ENCODE measurements at regions not wholly inside any gene's neighbourhood (a gene's known extent, or its start where the extent isn't known, plus 50 kb on each side); places are given as distances from the start of the nearest gene placed in this dataset.
"Not testable (repeated sequence)": the region's sequence is repeated elsewhere in the genome, so short reads cannot be mapped to it uniquely, and the experiment has no call there.

DNA sequence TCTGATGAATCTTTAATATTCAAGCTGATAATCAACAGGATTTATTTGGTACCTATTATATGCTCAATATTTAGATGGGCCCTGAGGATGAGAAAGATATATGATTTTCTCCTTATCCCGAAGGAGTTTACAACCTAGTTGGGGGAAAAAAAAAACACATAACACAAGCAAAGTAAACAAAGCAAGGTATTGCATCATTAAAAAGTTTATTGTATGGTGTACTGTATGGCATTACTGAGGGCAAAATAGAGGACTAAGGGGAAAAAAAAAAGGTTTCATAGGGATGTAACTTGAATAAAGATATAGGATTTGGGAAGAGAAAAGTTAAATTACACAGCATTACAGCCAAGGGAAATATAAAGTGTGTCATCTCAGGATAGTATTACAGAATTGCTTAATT is 574.7 kb downstream of the TBC1D32 start:
- in situ Hi-C loops (cut with HindIII; ENCODE audit: low sequenced_read_pairs): no loop called here
- TF ChIP-seq, protein P1, sequence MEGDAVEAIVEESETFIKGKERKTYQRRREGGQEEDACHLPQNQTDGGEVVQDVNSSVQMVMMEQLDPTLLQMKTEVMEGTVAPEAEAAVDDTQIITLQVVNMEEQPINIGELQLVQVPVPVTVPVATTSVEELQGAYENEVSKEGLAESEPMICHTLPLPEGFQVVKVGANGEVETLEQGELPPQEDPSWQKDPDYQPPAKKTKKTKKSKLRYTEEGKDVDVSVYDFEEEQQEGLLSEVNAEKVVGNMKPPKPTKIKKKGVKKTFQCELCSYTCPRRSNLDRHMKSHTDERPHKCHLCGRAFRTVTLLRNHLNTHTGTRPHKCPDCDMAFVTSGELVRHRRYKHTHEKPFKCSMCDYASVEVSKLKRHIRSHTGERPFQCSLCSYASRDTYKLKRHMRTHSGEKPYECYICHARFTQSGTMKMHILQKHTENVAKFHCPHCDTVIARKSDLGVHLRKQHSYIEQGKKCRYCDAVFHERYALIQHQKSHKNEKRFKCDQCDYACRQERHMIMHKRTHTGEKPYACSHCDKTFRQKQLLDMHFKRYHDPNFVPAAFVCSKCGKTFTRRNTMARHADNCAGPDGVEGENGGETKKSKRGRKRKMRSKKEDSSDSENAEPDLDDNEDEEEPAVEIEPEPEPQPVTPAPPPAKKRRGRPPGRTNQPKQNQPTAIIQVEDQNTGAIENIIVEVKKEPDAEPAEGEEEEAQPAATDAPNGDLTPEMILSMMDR (IDR thresholded peaks at IDR 0.05; ENCODE audit: low read depth, low read length): no peak
- no peak for DNase-seq (ENCODE audit: low read depth, low spot score)
- no peak overlapping the region for H3K4me3 ChIP-seq (ENCODE audit: low read depth, low read length)

DNA sequence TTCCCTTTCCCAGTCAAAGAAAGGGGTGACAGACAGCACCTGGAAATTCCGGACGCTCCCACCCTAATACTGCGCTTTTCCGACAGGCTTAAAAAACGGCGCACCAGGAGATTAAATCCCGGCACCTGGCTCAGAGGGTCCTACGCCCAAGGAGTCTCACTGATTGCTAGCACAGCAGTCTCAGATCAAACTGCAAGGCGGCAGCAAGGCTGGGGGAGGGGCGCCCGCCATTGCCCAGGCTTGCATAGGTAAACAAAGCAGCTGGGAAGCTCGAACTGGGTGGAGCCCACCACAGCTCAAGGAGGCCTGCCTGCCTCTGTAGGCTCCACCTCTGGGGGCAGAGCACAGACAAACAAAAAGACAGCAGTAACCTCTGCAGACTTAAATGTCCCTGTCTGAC is 585.7 kb downstream of the TBC1D32 start:
- in situ Hi-C loops (cut with HindIII; ENCODE audit: low sequenced_read_pairs); DNase-seq (ENCODE audit: low read depth, low spot score); H3K4me3 ChIP-seq (ENCODE audit: low read depth, low read length): not testable (repeated sequence)

DNA sequence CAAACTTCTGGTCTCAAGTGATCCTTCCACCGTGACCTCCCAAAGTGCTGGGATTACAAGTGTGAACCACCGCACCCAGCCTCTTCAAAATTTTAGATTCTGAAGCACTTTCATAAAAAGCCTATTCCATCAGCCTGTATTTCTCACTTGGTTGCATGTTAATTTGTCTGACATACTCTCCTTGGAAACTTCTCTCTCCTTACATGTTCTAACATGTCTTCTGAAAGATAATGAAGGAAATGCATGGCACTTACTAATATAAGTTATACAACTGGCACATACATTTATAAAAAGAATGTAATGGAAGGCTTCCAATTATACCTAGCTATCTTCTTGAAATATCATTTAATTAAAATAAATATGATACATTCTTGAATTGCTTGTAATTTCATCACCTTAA is 597.5 kb downstream of the TBC1D32 start:
- DNase-seq (ENCODE audit: low read depth, low spot score): no peak
- no peak overlapping the region for H3K4me3 ChIP-seq (ENCODE audit: low read depth, low read length)
- in situ Hi-C loops (cut with HindIII; ENCODE audit: low sequenced_read_pairs): no loop called here
- TF ChIP-seq, protein P1 (IDR thresholded peaks at IDR 0.05; ENCODE audit: low read depth, low read length): no peak

DNA sequence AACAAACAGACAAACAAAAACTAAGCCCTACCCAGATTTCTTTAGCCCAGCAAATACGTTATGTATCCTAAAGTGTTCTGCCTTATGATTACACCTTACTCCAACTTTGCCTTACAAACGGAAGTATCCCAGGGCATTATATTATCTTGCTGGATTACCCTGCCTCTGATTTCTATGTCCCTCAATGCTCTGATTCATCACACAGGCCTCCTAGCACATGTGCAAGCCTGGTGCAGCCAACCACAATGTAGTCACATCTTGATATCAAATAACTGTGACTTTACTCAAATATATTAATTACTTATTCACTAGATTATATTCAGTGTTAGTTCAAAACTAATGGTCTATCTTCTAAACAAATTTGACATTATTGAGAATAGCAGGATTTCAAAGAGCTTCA is 598.6 kb downstream of the TBC1D32 start:
- TF ChIP-seq, protein P1 (IDR thresholded peaks at IDR 0.05; ENCODE audit: low read depth, low read length): no peak
- in situ Hi-C loops (cut with HindIII; ENCODE audit: low sequenced_read_pairs): no loop called here
- H3K4me3 ChIP-seq (ENCODE audit: low read depth, low read length): no peak overlapping the region
- peak; percentile 13 for DNase-seq (ENCODE audit: low read depth, low spot score)

DNA sequence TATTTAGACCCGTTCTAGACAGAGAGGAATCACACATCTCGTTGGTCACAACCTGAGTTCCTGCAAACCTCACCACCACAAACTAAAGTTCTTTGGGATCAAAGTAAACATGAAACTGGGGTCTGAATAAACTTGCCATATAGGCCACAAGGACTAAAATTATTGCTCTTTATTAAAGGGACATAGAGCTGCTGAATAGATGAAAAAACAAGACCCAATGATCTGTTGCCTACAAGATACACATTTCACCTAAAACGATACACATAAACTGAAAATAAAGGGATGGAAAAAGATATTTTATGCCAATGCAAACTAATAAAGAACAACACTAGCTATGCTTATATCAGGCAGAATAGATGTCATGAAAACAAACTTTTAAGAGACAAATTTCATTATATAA is 623.0 kb downstream of the TBC1D32 start:
- TF ChIP-seq, protein P1 (IDR thresholded peaks at IDR 0.05; ENCODE audit: low read depth, low read length): no peak
- in situ Hi-C loops (cut with HindIII; ENCODE audit: low sequenced_read_pairs): no loop called here
- DNase-seq (ENCODE audit: low read depth, low spot score): no peak
- no peak overlapping the region for H3K4me3 ChIP-seq (ENCODE audit: low read depth, low read length)

DNA sequence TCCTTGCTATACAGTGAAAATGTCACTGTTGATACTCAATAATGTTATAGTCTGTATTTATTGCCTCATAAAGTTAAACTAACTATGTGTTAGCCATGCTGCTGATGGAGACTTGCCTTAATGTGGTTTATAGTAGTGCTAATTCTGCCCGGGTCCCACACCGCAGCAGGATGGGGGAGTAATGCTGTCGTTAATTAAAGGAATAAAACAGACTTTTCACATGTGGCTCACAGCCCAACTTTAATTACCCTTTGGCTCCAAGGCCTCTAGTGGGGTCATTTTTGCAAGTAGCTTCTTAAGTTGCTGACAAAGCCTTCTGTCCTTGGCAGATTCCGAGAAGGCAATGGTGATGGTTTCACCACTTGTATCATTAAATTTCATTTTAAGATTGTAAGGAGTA is 634.3 kb downstream of the TBC1D32 start:
- TF ChIP-seq, protein P1 (IDR thresholded peaks at IDR 0.05; ENCODE audit: low read depth, low read length): no peak
- H3K4me3 ChIP-seq (ENCODE audit: low read depth, low read length): no peak overlapping the region
- DNase-seq (ENCODE audit: low read depth, low spot score): no peak
- in situ Hi-C loops (cut with HindIII; ENCODE audit: low sequenced_read_pairs): no loop called here

DNA sequence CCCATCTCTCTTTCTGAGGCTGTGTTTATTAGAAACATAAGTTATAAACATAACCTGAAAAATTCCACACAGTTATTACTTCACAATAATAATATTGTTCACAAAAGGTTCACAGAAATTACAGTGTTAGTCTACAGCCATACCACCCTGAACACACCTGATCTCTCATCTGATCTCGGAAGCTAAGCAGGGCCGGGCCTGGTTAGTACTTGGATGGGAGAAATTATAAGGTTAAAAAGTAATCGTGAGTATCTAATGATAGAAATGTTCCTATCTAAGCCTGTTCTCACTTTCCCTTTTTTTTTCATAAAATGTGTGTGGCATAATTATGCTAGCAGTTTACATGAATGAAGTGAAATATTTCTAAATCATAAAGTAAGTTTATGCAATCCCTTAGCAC is 647.8 kb downstream of the TBC1D32 start:
- no peak for DNase-seq (ENCODE audit: low read depth, low spot score)
- in situ Hi-C loops (cut with HindIII; ENCODE audit: low sequenced_read_pairs): no loop called here
- H3K4me3 ChIP-seq (ENCODE audit: low read depth, low read length): no peak overlapping the region
- TF ChIP-seq, protein P1 (IDR thresholded peaks at IDR 0.05; ENCODE audit: low read depth, low read length): no peak

All from astrocyte of the spinal cord (primary cell).